HL-60 (cell line): ENCODE measurements at regions not wholly inside any gene's neighbourhood (a gene's known extent, or its start where the extent isn't known, plus 50 kb on each side); places are given as distances from the start of the nearest gene placed in this dataset.

Experiments used
- DNase-seq, 2 experiments: peaks; one replicate each; pipeline ENCODE4 v3.0.0-alpha.2; 2010 to 2020; ENCODE audit warnings: low read depth in 1 of 2, low spot score in 1 of 2
- H3K27ac ChIP-seq: fragments of 250-450 bp; sonication (Bioruptor Pico); replicated peaks from 2 replicates; pipeline ENCODE4 v1.5.1; 2020; ENCODE audit warnings: mild to moderate bottlenecking, moderate library complexity
- H3K27me3 ChIP-seq: fragments of 250-450 bp; sonication (Bioruptor Pico); 2 replicates; pipeline ENCODE4 v1.5.1; 2021; ENCODE audit warnings: mild to moderate bottlenecking, moderate library complexity; ENCODE audit not compliant: insufficient read depth, poor library complexity, severe bottlenecking
- H3K4me3 ChIP-seq: replicated peaks from 2 replicates; pipeline ENCODE4 v1.5.1; 2011; ENCODE audit warnings: mild to moderate bottlenecking, control low read depth, low read length; ENCODE audit not compliant: insufficient read depth
- CTCF ChIP-seq: IDR thresholded peaks from one replicate; pipeline ENCODE4 v1.5.1; 2011; ENCODE audit warnings: low read length, control low read depth, inconsistent platforms; ENCODE audit not compliant: insufficient read depth
- GABPA ChIP-seq: IDR thresholded peaks from 2 replicates; pipeline ENCODE4 v1.6.1; 2012; ENCODE audit warnings: low read depth
- POLR2AphosphoS5 ChIP-seq: IDR thresholded peaks from 2 replicates; pipeline ENCODE4 v1.6.1; 2012; ENCODE audit warnings: low read depth
- REST ChIP-seq: IDR thresholded peaks from 2 replicates; pipeline ENCODE4 v1.6.1; 2012; ENCODE audit warnings: low read depth; ENCODE audit not compliant: insufficient replicate concordance
- SPI1 ChIP-seq: IDR thresholded peaks from 2 replicates; pipeline ENCODE4 v1.6.1; 2012; ENCODE audit warnings: low read depth, mild to moderate bottlenecking, borderline replicate concordance

- no peak overlapping the region for H3K4me3 ChIP-seq
- H3K27ac ChIP-seq, result no peak overlapping the region
- DNase-seq, result no peak
- H3K27me3 ChIP-seq, result peaks cover 3% of the 10 kb centered on the region
- TF ChIP-seq REST (no peak), CTCF (no peak), SPI1 (no peak), POLR2AphosphoS5 (no peak), GABPA (no peak)
Observed at GRCh38 chr6:167397712-167398111, 72.8 kb downstream of the TTLL2 start.

GRCh38 chr6:167398214-167399050 is 73.5 kb downstream of the TTLL2 start:
- Histone ChIP-seq H3K4me3 (no peak overlapping the region), H3K27me3 (peaks cover 3% of the 10 kb centered on the region), H3K27ac (no peak overlapping the region)
- no peak for DNase-seq
- no peak for TF ChIP-seq GABPA
- no peak for TF ChIP-seq POLR2AphosphoS5
- no peak for TF ChIP-seq REST
- TF ChIP-seq SPI1, result no peak
- TF ChIP-seq CTCF, result no peak

- no peak for TF ChIP-seq POLR2AphosphoS5
- Histone ChIP-seq H3K4me3 (no peak overlapping the region), H3K27ac (no peak overlapping the region), H3K27me3 (peaks cover 3% of the 10 kb centered on the region)
- DNase-seq, result no peak
Observed at GRCh38 chr6:167399051-167399387, 74.1 kb downstream of the TTLL2 start.

- no peak overlapping the region for H3K4me3 ChIP-seq
- no peak overlapping the region for H3K27ac ChIP-seq
- peaks cover 3% of the 10 kb centered on the region for H3K27me3 ChIP-seq
- DNase-seq, result no peak
- TF ChIP-seq CTCF (no peak), GABPA (no peak), SPI1 (no peak), REST (no peak), POLR2AphosphoS5 (no peak)
Observed at GRCh38 chr6:167399599-167399998, 74.7 kb downstream of the TTLL2 start.
